22Rv1 (cell line): ENCODE measurements at regions not wholly inside any gene's neighbourhood (a gene's known extent, or its start where the extent isn't known, plus 50 kb on each side); places are given as distances from the start of the nearest gene placed in this dataset.

ENCODE experiments used
- H3K27ac ChIP-seq: fragments of 450-650 bp; 2 replicates; pipeline ENCODE4 v1.5.1; 2017
- ZFX ChIP-seq: fragments of 450-650 bp; IDR thresholded peaks from 2 replicates; pipeline ENCODE4 v1.6.1; 2017; ENCODE audit warnings: antibody characterized with exemption, borderline replicate concordance
- TF ChIP-seq, protein P1 (sequence below): fragments of 450-650 bp; IDR thresholded peaks from 2 replicates; pipeline ENCODE4 v1.5.1; 2017; ENCODE audit warnings: mild to moderate bottlenecking

DNA sequence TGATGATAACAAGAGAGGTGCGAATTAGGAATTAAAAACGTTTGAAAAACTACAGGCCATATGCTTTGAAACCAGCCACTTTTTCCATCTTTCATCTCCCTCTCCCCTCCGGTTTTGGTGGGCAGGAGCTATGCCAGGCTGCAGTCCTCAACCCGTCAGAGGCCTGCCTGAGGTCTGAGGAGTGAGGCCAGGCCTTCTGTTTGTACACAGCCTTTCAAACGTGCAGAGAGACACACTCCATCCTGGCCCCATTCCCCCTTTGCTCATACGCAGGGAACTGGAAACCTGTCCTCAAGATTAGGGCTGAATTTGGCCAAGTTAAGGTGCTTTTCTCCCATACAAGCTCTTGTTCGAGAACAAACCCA is 74.5 kb downstream of the ZIC5 start:
- TF ChIP-seq ZFX: no peak
- TF ChIP-seq, protein P1, sequence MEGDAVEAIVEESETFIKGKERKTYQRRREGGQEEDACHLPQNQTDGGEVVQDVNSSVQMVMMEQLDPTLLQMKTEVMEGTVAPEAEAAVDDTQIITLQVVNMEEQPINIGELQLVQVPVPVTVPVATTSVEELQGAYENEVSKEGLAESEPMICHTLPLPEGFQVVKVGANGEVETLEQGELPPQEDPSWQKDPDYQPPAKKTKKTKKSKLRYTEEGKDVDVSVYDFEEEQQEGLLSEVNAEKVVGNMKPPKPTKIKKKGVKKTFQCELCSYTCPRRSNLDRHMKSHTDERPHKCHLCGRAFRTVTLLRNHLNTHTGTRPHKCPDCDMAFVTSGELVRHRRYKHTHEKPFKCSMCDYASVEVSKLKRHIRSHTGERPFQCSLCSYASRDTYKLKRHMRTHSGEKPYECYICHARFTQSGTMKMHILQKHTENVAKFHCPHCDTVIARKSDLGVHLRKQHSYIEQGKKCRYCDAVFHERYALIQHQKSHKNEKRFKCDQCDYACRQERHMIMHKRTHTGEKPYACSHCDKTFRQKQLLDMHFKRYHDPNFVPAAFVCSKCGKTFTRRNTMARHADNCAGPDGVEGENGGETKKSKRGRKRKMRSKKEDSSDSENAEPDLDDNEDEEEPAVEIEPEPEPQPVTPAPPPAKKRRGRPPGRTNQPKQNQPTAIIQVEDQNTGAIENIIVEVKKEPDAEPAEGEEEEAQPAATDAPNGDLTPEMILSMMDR: no peak
- no peak overlapping the region for H3K27ac ChIP-seq

DNA sequence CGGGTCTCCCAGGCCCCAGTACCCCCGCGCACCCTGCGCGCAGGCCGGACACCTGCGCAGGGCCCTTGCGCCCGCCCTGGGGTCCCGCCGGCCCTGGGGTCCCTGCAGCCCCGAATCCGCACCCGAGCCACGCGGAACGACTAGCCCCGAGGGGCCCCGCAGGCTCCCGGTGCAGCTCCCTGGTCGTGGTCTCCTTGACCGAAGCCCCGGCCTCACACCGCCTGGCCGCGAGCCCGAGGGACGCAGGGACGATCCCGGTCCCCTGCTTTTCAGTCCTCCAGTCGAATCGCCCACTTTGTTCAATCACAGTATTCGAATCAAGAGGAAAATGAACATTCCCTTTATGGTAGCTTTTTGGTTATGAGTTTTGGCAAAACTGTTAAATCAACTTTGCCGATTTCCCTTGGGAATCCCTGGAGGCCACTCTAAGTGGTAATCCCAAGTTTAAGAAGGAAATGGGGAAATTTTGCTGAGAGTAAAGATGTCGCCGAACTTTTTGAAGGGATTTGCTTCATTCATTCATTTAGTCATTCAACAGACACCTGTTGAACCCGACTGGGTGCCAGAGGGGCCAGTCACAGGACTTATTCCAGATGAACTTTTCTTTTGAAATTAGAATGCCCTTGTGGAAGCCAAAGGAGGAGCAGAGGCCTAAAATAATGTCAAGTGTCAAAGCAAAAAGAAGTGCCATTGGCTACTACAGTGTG is 75.0 kb downstream of the ZIC5 start:
- no peak overlapping the region for H3K27ac ChIP-seq
- no peak for TF ChIP-seq ZFX
- TF ChIP-seq, protein P1: no peak

DNA sequence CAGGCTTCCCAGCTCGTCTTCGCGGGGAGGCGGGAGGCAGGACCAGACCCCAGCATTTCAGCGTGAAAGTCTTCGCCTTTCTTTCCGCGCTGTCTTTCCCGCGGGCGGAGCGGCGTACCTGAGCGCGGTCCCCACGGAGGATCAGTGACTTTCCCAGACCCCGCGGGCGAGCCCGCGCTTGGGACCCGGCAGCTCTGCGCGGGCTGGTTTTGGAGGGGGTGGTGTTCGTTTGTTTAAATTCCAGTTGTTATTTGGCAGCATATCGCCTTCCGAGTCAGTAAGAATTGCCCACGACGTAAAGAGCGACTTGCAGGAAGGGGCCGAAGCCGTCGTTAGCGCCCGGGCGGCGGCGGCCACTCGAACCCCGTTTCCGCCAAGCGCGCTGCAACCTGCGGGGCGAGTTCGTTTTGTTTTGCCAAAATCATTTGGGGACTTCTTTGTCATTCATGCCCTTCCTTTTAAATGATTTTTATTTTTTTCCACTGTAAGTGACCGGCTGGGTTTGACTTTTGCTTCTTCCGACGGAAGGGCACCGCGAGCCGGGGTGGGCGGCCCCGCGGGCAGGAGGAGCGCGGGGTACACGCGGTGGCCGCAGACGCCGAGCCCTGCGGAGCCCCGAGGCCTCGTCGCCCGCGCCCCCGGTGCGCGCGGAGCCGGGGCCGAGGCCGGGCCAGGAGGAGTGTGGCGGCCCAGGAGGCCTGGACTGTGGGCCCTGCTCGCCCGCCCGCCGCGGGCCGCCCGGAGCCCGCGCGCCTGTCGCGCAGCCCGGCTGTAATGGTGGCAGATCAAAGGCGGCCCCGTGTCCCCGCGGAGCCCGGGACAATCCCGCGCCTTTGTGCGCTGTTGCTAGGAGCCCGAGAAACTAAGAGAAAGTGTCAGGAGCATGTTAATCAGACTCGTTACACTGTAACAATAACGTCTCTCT is 75.9 kb downstream of the ZIC5 start:
- no peak overlapping the region for H3K27ac ChIP-seq
- TF ChIP-seq, protein P1: no peak
- no peak for TF ChIP-seq ZFX

DNA sequence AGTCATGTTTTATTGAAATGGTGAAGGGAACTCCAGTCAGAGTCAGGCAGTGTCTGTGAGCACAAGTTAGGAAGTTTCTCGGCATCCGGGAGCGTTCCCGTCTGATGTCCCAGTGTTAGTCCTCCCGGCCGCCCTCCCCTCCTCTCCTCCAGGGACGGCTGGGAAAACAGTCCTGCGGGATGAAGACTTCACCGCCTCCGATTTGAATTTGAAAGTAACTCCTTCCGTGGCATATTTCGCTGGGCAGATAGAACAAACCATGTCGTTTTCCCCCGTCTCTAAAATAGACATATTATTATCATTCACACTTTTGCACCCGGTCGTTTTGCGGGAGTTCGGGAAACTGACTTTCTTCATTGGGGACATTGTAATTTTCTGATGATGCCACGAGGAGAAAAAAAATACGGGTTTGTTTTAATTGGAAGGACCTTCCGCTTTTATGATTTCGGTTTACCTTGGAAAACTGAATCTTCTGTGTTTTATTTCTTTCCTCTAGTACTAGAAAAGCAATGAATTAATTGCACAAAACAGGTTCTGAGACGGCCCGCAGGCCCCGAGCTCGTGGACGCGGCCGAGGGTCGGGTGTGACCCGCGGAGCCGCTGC is 76.6 kb downstream of the ZIC5 start:
- TF ChIP-seq ZFX: no peak
- TF ChIP-seq, protein P1: no peak
- H3K27ac ChIP-seq: no peak overlapping the region

DNA sequence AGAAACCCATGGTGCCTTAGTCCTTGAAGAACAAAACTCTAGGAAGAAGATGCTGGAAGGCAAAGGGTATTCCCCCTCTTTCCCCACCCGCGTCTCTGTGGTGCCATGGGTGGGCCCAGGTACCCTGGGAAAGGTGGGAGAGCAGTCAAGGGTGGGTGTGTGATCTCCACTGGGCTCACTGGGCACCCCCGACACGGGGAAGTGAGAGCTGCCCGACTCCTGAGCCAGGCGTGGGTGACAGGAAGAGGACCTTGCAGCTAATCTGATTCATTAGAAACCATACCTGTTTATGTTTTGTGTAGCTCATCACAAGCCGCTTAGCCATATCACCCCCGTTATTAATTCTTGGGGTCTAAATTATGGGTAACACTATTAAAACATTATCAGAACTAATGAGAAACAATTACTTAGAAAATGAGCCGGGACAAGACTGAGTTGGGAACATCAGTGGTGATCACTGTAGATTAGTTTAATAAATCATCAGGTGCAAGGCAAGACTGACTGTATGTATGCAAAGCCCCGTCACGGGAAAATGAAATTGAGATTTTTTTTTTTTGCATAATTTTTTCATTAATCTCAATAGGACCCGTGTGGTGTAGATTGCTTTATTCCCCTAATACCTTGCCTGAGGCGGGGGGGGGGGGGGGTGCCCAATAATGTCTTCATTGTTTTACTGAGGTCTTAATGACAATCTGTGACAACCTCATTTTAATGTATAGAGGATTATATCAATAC is 77.3 kb downstream of the ZIC5 start:
- TF ChIP-seq ZFX: no peak
- TF ChIP-seq, protein P1: no peak
- no peak overlapping the region for H3K27ac ChIP-seq

DNA sequence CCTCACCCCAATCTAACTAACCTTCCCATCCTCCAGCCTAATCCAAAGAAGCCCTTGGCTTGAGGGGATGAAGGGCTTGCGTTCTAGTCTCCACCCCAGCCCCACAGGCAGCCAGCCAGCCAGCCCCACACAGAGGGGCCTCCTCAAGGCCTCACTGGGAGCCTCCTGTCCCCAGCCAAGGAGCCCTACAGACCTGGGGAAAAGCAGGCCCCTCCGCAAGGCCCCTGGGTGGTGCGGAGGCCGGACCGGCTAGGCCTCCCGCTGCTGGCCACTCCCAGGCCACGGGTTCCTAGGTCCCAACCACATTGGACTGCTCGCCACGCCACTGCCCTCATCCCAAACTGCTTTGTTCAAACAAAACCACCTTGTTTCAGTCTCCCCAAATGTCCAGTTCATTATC is 78.0 kb downstream of the ZIC5 start:
- TF ChIP-seq, protein P1: no peak
- no peak for TF ChIP-seq ZFX

More for the DNA sequence above, 78.0 kb downstream of the ZIC5 start:
- H3K27ac ChIP-seq: no peak overlapping the region
